ENCODE measurements at regions not wholly inside any gene's neighbourhood (a gene's known extent, or its start where the extent isn't known, plus 50 kb on each side); places are given as distances from the start of the nearest gene placed in this dataset.

DNA sequence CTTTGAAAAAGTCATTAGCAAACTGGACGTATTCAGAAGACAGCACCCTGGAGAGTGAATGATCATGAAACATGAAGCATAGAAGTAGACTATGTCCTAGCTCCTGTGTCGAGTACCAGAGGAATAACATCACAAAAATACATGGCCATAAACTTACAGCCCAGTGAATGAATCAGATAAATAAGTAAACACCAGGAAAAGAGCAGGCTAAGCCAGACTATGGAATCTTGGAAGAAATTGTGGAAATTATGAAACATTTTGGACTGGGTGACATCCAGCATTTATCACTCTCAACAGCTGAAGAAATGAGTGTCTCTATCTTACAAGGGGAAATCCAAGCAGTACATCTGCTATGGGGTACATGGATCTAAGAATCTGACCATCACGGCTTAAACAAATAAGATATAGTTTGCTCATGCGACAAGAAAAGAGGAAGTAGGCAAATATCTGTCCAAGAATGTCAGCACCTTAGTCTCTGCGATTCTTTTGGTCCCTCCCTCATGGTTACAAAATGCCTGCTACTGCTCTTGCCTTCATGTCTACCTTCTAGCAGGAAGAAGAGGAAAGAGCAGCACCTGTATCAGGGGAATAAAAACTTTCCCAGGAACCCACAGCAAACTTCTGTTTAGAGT is 481.5 kb downstream of the BCOR start:
- peak in 1 of 2 experiments; percentile 22 for DNase-seq

DNA sequence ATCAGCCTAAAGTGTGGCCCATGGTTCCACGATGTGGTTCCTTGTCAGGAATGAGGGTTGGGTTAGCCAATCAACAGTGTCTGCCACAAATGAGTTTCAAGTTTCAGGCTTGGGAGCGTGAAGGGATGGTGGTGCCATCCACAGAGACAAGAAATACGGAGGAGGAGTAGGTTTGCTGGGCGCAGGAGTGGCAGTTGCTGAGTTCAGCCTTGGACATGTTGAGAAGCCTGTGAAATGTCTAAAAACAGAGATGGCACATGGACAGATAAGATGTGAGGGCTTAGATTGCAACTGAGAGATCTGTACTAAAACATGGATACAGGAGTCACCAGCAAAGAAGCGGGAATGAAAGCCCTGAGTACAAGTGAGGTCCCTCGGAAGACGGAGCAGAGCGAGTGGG is 481.0 kb downstream of the BCOR start:
- DNase-seq = no peak

DNA sequence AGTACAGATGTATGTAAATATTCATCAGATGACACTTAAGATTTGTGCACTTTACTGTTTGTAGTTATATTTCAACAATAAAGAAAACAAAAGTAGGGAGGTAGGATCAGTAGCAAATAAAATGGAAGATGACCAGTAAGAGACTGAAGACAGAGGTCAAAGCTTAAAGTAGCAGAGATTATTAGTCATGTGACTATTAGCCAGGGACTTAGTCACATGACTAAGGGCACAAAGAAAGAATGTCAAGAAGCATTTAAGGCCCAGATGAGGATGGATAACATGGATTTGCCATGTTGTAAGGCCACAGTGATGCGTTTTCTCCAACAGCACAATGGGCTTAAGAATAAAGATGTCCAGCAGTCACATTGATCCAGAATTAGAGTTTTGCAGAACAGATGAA is 479.6 kb downstream of the BCOR start:
- no peak for DNase-seq

DNA sequence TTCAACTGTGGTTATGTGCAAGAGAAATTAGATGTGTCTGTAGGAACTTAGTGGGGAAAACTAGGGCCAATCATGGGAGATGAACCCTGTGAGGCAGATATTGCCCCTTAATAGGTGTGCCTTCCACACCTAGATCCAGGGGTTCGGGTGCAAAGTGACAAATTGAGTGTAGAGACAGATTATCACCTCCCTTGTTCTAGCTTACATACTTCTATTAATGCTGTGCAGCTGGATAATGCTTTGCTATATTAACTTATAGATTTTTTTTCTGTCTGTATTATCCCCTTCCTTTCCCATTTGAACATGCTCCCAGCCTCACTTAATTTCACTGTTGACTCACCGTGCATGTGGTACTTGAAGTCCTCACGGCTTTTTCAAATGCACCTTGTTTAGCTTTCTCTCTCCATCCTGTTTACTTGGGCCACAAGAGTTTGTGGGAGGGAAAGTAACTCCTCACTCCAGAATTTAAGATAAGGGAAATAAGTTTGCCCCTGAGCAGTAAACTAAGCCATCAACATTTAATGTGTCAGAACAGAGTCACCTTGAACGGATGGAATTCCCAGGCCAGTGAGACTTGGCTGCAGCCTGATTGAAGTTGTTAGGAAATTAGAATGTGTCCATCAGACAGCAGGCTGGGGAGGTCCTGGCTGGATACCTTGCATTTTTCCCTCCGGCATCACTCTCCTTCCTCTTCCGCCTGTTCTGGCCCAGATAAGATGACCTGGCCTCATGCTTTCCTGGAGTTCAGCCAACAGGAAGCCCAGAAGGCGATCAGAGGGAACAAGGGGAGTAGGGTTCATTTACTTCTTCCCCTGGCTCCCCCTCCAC is 478.4 kb downstream of the BCOR start:
- DNase-seq = no peak

GRCh38 chrX:39624166-39624565 is 473.6 kb downstream of the BCOR start:
- DNase-seq = no peak

DNA sequence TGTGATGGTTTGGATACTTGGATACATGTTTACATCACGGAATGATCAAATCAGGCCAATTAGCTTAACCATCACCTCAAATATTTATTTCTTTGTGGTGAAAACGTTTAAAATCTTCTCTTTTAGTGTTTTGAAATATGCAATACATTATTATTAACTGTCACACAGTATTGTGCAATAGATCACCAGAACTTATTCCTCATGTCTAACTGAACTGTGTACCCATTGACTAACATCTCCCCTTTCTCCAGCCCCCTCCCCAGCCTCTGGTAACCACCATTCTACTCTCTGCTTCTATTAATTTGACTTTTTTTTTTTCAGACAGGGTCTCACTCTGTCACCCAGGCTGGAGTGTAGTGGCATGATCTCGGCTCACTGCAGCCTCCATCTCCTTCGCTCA is 471.9 kb downstream of the BCOR start:
- no peak for DNase-seq

- DNase-seq = no peak
Measured at GRCh38 chrX:39626749-39627148, 471.0 kb downstream of the BCOR start.

GRCh38 chrX:39627257-39627656 is 470.5 kb downstream of the BCOR start:
- DNase-seq = no peak

GRCh38 chrX:39629001-39629400 is 468.8 kb downstream of the BCOR start:
- DNase-seq = no peak

DNA sequence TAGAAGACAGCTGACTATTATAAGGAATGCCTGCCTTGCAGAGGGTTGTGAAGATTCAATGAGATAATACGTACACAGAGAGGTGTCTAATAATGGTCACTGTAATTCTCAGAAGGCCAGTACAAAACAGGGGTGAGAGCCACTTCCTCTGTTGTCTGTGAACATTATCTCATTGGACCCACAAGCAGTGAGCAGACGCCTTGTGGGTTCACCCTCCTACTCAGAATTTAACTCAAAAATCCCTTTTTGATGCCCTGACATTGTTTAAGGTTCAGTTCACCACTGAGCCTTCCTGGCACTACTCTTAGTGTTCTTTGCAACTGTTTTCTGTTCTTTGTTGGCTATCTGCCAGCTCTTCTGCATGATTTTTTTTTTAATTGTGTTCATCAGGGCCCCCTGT is 467.4 kb downstream of the BCOR start:
- DNase-seq = no peak

DNA sequence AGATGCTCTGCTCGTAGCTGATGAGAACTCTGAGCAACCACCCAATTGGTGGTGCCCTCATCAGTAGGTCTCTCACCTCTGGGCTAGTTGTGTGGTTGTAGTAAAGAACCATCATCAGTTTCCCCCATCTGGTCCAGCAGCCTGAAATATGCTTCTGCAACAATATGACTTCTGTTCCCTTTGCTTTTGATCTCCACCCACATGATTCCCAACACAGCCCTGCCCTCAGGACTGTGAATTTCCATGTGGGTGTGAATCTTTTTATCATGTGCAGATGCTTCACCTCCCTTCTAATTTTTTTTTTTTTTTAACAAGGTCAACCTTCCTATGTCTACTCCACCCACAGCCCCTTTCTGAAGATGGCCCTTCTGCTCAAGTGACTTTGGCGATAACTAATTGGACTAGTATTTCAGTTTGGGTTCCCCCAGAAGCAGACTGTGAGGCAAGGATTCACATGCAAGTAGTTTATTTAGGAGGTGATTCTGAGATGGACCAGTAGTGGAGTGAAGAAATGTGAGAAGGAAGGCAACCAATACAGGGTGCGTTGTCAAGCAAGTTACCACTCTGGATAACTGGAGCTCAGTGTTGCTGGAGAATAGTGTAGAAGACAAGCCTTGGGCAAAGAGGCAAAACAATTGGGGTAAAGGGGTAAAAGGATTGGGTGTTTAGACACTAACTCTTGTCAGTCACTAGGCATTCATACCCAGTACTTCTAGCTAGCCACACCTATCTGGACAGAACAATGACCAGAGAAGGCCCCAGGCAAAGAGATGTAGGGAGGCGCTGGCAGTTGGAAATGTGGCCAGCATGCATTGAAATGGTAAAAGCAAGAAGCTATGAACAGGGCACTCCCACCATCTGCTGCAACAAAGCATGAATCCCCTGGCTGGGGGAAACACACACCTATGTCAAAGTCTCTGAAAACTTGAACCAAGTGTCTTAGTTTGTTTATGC is 466.2 kb downstream of the BCOR start:
- no peak for DNase-seq

DNA sequence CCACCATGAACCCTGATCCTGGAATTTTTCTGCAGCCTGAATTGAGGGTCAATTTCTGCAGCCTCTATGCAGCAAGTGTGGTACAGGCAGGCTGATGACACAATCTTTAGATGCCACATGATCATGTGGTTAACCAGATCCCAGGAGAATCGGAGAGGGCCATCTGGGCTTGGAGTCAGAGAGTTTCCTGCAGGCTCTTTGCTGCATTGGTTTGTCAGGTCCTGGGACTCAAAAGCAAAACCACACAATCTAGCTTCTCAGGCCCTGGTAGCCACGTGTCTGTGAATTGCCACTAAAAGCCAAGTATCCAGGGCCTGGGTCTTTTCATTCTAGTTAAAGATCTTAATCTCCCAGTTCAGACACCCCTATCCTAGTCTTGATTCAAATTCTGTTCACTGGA is 464.5 kb downstream of the BCOR start:
- DNase-seq = peak; percentile 52 to 71

DNA sequence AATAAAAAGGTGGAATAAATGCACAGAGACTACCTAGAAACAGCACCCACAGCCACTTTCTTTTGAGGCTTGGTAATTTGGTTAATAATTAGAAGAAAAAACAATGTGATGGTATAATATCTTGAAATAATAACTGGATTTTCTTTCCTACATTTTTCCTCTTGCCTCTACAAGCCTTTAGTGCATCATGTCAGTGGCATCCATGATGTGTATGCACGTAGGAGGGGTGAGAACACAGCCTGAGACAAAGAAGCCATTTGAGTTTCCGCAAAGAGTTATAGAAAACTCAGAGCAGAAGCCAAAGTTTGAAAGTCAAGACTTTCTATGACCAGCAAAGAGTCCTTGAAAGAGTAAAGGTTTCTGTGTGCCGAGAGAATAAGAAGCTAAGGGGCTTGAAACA is 461.3 kb downstream of the BCOR start:
- DNase-seq = no peak

- DNase-seq = no peak
Measured at GRCh38 chrX:39638526-39638925, 459.2 kb downstream of the BCOR start.

DNA sequence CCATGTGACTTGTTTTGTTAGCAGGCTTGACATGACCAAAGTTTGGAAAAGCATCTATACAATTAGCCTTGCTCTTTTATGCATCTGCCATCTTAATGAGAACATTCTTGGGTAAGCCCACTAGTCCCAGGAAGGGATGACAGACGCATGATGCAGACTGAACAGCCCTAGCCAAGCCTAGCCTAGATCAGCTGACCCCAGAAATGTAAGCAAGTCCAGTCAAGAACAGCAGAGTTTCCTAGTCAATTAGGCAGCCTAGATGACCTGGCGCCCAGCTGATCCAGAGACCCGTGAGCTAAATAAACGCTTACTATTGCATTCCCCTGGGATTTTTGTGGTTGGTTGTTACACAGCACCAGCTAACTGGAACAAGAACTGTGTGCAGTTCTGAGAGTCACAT is 457.9 kb downstream of the BCOR start:
- no peak for DNase-seq

- no peak for DNase-seq
Measured at GRCh38 chrX:39640866-39641265, 456.9 kb downstream of the BCOR start.

- DNase-seq = no peak
Measured at GRCh38 chrX:39642071-39642470, 455.7 kb downstream of the BCOR start.

DNA sequence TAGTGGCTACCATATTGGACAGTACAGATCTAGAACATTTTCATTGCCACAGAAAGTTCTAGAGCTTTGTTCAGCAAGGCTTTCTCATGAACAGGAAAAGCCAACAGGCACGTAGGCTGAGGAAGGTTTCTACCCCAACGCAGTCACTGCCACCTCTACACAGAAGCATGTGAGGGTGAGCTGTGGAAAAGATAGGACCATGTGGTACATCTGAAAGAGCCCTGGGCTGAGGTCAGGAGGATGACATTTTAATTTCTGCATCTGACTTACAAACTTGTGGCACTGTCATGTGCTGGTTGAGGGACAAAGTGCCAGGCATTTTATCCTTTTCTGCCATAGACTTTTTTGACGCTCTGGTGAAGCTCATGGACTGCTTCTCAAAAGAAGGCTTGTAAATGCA is 454.2 kb downstream of the BCOR start:
- no peak for DNase-seq

DNA sequence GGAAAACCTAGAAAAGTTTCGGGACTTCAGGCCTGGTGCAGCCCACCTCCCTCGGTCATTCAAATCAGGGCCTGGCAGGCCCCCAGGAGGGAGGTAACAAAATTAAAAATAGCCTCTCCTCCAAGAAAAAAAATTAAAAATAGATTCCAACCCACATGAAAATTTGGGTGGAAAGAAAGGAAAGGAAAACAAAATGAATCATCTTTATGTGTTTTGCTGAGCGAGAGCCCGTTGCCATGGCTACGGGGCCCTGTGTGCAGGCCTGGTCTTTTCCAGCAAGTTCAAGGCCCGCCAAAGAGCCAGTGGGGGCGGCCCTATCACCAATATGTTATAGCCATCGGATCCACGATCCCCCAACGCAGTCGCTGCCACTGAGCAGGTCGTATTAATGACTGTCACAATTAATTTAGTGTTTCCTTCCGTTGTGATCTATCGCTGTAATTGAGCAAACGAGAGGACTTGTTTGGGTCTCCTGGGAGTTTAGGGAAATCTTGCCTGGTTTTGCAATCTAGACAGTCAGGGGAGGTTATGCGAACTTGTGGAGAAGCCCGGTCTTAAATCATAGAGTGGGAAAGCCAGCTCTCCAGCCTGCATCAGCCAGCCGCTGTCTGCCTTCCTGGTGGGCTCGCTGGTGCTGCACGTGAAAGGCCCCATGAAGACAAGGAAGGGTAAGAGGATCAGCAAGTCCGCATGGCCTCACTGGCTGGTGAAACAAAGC is 452.4 kb downstream of the BCOR start:
- DNase-seq = no peak

DNA sequence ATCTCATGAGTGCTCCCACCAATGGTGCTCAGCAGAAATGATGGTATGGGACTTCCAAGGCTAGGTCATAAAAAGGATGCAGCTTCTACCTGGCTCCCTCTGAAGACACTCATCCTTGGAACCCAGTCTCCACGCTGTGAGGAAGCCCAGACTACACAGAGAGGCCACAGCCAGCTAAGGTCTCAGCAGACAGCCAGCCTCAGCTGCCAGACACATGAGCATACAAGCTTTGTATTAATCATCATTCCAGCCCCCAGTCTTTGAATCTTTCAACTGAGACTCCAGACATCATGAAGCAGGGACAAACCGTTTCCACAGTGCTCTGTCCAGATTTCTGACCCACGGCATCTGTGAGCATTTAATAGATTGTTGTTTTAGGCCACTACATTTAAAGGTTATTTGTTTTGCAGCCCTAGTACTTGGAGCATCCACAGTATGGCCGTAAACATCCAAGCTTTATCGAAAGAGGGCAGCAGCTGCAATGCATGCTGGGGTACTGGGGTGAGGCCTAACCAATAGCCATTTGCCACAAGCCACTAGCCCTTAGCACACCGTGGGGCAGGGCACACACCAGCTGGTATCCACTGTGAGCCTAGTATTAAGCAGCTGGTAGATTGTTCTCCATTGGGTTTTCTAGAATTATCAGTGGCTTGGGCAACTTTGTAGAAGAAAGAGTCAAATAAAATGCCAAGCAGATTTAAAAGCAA is 449.1 kb downstream of the BCOR start:
- DNase-seq = no peak

- DNase-seq = no peak
Measured at GRCh38 chrX:39650768-39651347, 446.9 kb downstream of the BCOR start.

DNA sequence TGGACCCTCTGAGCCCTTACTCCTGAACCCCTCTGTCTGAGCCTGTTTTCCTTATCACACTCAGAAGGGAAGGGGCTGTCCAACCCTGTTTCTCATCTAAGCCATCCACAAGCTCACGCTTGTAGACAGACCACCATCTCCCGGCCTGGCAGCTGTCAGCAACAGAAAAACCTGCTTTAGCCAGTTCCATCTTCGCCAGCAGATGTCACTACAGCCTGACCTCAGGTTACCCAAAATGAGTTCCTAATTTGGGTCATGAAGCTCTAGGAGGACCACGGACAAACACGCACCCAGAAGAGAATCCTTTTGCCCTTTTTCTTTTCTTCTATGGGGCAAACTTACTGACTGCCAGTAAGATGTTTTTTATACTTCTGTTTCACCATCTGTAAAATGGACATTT is 445.4 kb downstream of the BCOR start:
- DNase-seq = peak; percentile 17 to 34
